ENCODE measurements at regions not wholly inside any gene's neighbourhood (a gene's known extent, or its start where the extent isn't known, plus 50 kb on each side); places are given as distances from the start of the nearest gene placed in this dataset.

GRCh38 chr15:98266295-98266694 lies 305.8 kb downstream of the ARRDC4 start:
- Histone ChIP-seq H3K79me2 (ENCODE audit: insufficient read depth, low read length) (no peaks in the 10 kb centered on the region), H3K27me3 (ENCODE audit: insufficient read depth, low read length) (no peaks in the 10 kb centered on the region), H3K36me3 (ENCODE audit: insufficient read depth, low read length) (no peaks in the 10 kb centered on the region), H3K4me3 (ENCODE audit: insufficient read depth, low read length) (no peak overlapping the region), H3K4me2 (ENCODE audit: insufficient read depth, low read length) (no peak overlapping the region), H3K27ac (ENCODE audit: low read depth, low read length) (no peak overlapping the region), H2AFZ (ENCODE audit: low read length) (no peak overlapping the region), H3K4me1 (ENCODE audit: insufficient read depth, low read length) (no peaks in the 10 kb centered on the region), H3K9me3 (ENCODE audit: low read depth, low read length) (peaks cover 2% of the 10 kb centered on the region), H4K20me1 (ENCODE audit: insufficient read depth, low read length) (no peaks in the 10 kb centered on the region)
- no peak for TF ChIP-seq CTCF (IDR thresholded peaks at IDR 0.05; ENCODE audit: extremely low read depth, low read depth, low read length)
- DNase-seq (ENCODE audit: insufficient read length, low spot score, missing footprints) = no peak

DNA sequence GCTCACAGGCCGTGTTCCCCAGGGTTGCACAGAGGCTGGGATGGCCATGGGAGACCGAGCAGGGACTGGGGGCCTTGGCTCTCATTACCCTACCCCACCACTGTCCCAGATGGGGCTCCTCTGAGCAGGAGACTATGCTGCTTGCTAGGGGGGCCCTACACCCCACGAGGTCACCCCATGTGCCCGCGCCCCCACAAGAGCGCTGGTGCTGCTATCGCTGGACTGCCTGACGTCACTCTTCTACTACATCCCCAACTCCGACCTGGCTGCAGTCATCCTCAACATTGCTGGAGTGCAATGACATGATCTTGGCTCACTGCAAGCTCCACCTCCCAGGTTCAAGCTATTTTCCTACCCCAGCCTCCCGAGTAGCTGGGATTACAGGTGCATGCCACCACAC lies 307.7 kb downstream of the ARRDC4 start:
- Histone ChIP-seq H3K79me2 (ENCODE audit: insufficient read depth, low read length) (no peaks in the 10 kb centered on the region), H3K4me3 (ENCODE audit: insufficient read depth, low read length) (no peak overlapping the region), H3K36me3 (ENCODE audit: insufficient read depth, low read length) (no peaks in the 10 kb centered on the region), H3K4me2 (ENCODE audit: insufficient read depth, low read length) (no peak overlapping the region), H2AFZ (ENCODE audit: low read length) (no peak overlapping the region), H3K27ac (ENCODE audit: low read depth, low read length) (no peak overlapping the region), H3K4me1 (ENCODE audit: insufficient read depth, low read length) (no peaks in the 10 kb centered on the region), H4K20me1 (ENCODE audit: insufficient read depth, low read length) (no peaks in the 10 kb centered on the region), H3K27me3 (ENCODE audit: insufficient read depth, low read length) (no peaks in the 10 kb centered on the region), H3K9me3 (ENCODE audit: low read depth, low read length) (peaks cover 2% of the 10 kb centered on the region)
- TF ChIP-seq CTCF (IDR thresholded peaks at IDR 0.05; ENCODE audit: extremely low read depth, low read depth, low read length) = no peak
- DNase-seq (ENCODE audit: insufficient read length, low spot score, missing footprints) = no peak

GRCh38 chr15:98272625-98273024 lies 312.1 kb downstream of the ARRDC4 start:
- Histone ChIP-seq H3K9me3 (ENCODE audit: low read depth, low read length) (peaks cover 2% of the 10 kb centered on the region), H3K36me3 (ENCODE audit: insufficient read depth, low read length) (no peaks in the 10 kb centered on the region), H3K4me3 (ENCODE audit: insufficient read depth, low read length) (no peak overlapping the region), H3K27ac (ENCODE audit: low read depth, low read length) (no peak overlapping the region), H4K20me1 (ENCODE audit: insufficient read depth, low read length) (no peaks in the 10 kb centered on the region), H3K4me1 (ENCODE audit: insufficient read depth, low read length) (no peaks in the 10 kb centered on the region), H2AFZ (ENCODE audit: low read length) (no peak overlapping the region), H3K27me3 (ENCODE audit: insufficient read depth, low read length) (no peaks in the 10 kb centered on the region), H3K79me2 (ENCODE audit: insufficient read depth, low read length) (no peaks in the 10 kb centered on the region), H3K4me2 (ENCODE audit: insufficient read depth, low read length) (no peak overlapping the region)
- no peak for TF ChIP-seq CTCF (IDR thresholded peaks at IDR 0.05; ENCODE audit: extremely low read depth, low read depth, low read length)
- no peak for DNase-seq (ENCODE audit: insufficient read length, low spot score, missing footprints)

DNA sequence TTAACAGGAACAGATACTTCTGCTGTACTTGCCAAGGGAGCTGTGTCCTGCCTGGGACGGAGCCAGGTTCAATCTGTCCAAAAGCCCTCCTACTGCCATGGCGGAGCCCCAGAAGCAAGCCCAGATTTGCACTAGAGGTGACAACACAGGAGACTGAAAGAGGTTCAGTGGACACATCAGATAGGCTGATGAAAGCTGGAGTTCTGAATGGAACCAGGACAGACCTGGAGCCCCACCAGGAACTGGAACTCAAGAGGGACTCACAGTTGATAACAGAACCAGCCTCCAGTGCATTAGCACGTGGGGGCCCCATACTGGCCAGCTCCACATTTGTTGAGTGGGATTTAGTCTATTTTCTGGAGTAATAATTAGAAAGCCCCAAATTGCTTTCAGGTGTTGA lies 315.5 kb downstream of the ARRDC4 start:
- H3K9me3 ChIP-seq (ENCODE audit: low read depth, low read length) = peaks cover 2% of the 10 kb centered on the region
- no peak for DNase-seq (ENCODE audit: insufficient read length, low spot score, missing footprints)
- no peak for TF ChIP-seq CTCF (IDR thresholded peaks at IDR 0.05; ENCODE audit: extremely low read depth, low read depth, low read length)

More for the DNA sequence above, 315.5 kb downstream of the ARRDC4 start:
- Histone ChIP-seq H3K27me3 (ENCODE audit: insufficient read depth, low read length) (no peaks in the 10 kb centered on the region), H3K36me3 (ENCODE audit: insufficient read depth, low read length) (no peaks in the 10 kb centered on the region), H4K20me1 (ENCODE audit: insufficient read depth, low read length) (no peaks in the 10 kb centered on the region), H3K4me3 (ENCODE audit: insufficient read depth, low read length) (no peak overlapping the region), H3K4me2 (ENCODE audit: insufficient read depth, low read length) (no peak overlapping the region), H3K79me2 (ENCODE audit: insufficient read depth, low read length) (no peaks in the 10 kb centered on the region), H2AFZ (ENCODE audit: low read length) (no peak overlapping the region), H3K27ac (ENCODE audit: low read depth, low read length) (no peak overlapping the region), H3K4me1 (ENCODE audit: insufficient read depth, low read length) (no peaks in the 10 kb centered on the region)

Measured in osteoblast (primary cell).